HG03175 (cell line): ENCODE measurements at regions not wholly inside any gene's neighbourhood (a gene's known extent, or its start where the extent isn't known, plus 50 kb on each side); places are given as distances from the start of the nearest gene placed in this dataset.

Source experiments
- ATAC-seq: cut with Tn5 transposase; IDR thresholded peaks from one replicate; pipeline ENCODE4 v1.9.1; 2021; ENCODE audit warnings: mild to moderate bottlenecking, moderate library complexity; ENCODE audit not compliant: unreplicated experiment

GRCh38 chr2:196248467-196249094, 77.2 kb upstream of the STK17B start:
- no peak for ATAC-seq

- ATAC-seq = no peak
Observed at GRCh38 chr2:196249171-196249570, 77.8 kb upstream of the STK17B start.

GRCh38 chr2:196249860-196250259, 78.5 kb upstream of the STK17B start:
- peak; percentile 88 for ATAC-seq

- ATAC-seq = no peak
Observed at GRCh38 chr2:196251132-196251531, 79.8 kb upstream of the STK17B start.

- no peak for ATAC-seq
Observed at GRCh38 chr2:196252408-196253115, 81.2 kb upstream of the STK17B start.

GRCh38 chr2:196253116-196253480, 81.7 kb upstream of the STK17B start:
- no peak for ATAC-seq

- ATAC-seq = peak; percentile 45
Observed at GRCh38 chr2:196256585-196256984, 85.2 kb upstream of the STK17B start.

GRCh38 chr2:196257086-196257485, 85.7 kb upstream of the STK17B start:
- no peak for ATAC-seq

GRCh38 chr2:196258407-196258806, 87.0 kb upstream of the STK17B start:
- no peak for ATAC-seq

- no peak for ATAC-seq
Observed at GRCh38 chr2:196259507-196260481, 88.4 kb upstream of the STK17B start.

GRCh38 chr2:196260546-196260945, 89.2 kb upstream of the STK17B start:
- no peak for ATAC-seq

- ATAC-seq = no peak
Observed at GRCh38 chr2:196262606-196263005, 91.2 kb upstream of the STK17B start.

GRCh38 chr2:196263181-196263747, 91.9 kb upstream of the STK17B start:
- ATAC-seq = peak; percentile 96

- ATAC-seq = no peak
Observed at GRCh38 chr2:196266351-196266750, 95.0 kb upstream of the STK17B start.

GRCh38 chr2:196266855-196267254, 95.5 kb upstream of the STK17B start:
- no peak for ATAC-seq

GRCh38 chr2:196268025-196268424, 96.6 kb upstream of the STK17B start:
- no peak for ATAC-seq

- peak; percentile 45 for ATAC-seq
Observed at GRCh38 chr2:196268538-196269338, 97.4 kb upstream of the STK17B start.

- ATAC-seq = no peak
Observed at GRCh38 chr2:196271795-196272194, 100.4 kb upstream of the STK17B start.

- ATAC-seq = no peak
Observed at GRCh38 chr2:196274387-196274809, 103.0 kb upstream of the STK17B start.

GRCh38 chr2:196275646-196276352, 104.4 kb upstream of the STK17B start:
- ATAC-seq = peak; percentile 38
